SH-SY5Y (cell line): ENCODE measurements at regions not wholly inside any gene's neighbourhood (a gene's known extent, or its start where the extent isn't known, plus 50 kb on each side); places are given as distances from the start of the nearest gene placed in this dataset.

ENCODE experiments used
- GATA2 ChIP-seq: IDR thresholded peaks from 2 replicates; pipeline ENCODE4 v1.6.1; 2011; ENCODE audit warnings: mild to moderate bottlenecking, low read depth, low read length
- GATA3 ChIP-seq: IDR thresholded peaks from 2 replicates; pipeline ENCODE4 v1.6.1; 2011; ENCODE audit warnings: low read depth, mild to moderate bottlenecking, low read length, moderate library complexity

GRCh38 chr6:12392490-12392889, 102.3 kb downstream of the EDN1 start:
- TF ChIP-seq GATA3 (no peak), GATA2 (no peak)
